Upper lobe of right lung (tissue), 1 donor: ENCODE measurements at regions not wholly inside any gene's neighbourhood (a gene's known extent, or its start where the extent isn't known, plus 50 kb on each side); places are given as distances from the start of the nearest gene placed in this dataset.
"Not testable (repeated sequence)": the region's sequence is repeated elsewhere in the genome, so short reads cannot be mapped to it uniquely, and the experiment has no call there.

ENCODE experiments used
- ATAC-seq: fragments of 200-7000 bp; cut with Tn5 transposase; one replicate; pipeline ENCODE4 v1.9.1; 2020; ENCODE audit warnings: mild to moderate bottlenecking, moderate library complexity
- DNase-seq: peaks from one replicate; pipeline ENCODE4 v3.0.0-alpha.2; 2020
- H3K27ac ChIP-seq: fragments of 200-600 bp; one replicate; pipeline ENCODE4 v1.8.0; 2022
- H3K27me3 ChIP-seq: fragments of 200-600 bp; one replicate; pipeline ENCODE4 v1.8.0; 2022; ENCODE audit warnings: mild to moderate bottlenecking
- H3K36me3 ChIP-seq: fragments of 200-600 bp; one replicate; pipeline ENCODE4 v1.8.0; 2022
- H3K4me1 ChIP-seq: fragments of 200-600 bp; one replicate; pipeline ENCODE4 v1.8.0; 2022
- H3K4me3 ChIP-seq: fragments of 200-600 bp; one replicate; pipeline ENCODE4 v1.8.0; 2022; ENCODE audit warnings: mild to moderate bottlenecking
- H3K9me3 ChIP-seq: fragments of 200-600 bp; one replicate; pipeline ENCODE4 v1.8.0; 2022
- intact Hi-C: fragments of 100-400 bp; cut with DNase I; formaldehyde crosslinking; loops from one replicate; pipeline ENCODE4 v1.11.0; 2022
- TF ChIP-seq, protein P1 (sequence below): fragments of 200-600 bp; IDR thresholded peaks from one replicate; pipeline ENCODE4 v1.8.0; 2022; ENCODE audit warnings: antibody characterized with exemption
- donor health status: DM: no; HTN: yes; CAD: no; lungs with severe emphysema.

- no peak overlapping the region for H3K27ac ChIP-seq
- no peak for DNase-seq
- TF ChIP-seq, protein P1, sequence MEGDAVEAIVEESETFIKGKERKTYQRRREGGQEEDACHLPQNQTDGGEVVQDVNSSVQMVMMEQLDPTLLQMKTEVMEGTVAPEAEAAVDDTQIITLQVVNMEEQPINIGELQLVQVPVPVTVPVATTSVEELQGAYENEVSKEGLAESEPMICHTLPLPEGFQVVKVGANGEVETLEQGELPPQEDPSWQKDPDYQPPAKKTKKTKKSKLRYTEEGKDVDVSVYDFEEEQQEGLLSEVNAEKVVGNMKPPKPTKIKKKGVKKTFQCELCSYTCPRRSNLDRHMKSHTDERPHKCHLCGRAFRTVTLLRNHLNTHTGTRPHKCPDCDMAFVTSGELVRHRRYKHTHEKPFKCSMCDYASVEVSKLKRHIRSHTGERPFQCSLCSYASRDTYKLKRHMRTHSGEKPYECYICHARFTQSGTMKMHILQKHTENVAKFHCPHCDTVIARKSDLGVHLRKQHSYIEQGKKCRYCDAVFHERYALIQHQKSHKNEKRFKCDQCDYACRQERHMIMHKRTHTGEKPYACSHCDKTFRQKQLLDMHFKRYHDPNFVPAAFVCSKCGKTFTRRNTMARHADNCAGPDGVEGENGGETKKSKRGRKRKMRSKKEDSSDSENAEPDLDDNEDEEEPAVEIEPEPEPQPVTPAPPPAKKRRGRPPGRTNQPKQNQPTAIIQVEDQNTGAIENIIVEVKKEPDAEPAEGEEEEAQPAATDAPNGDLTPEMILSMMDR: no peak
- H3K36me3 ChIP-seq: no peaks in the 10 kb centered on the region
- no peaks in the 10 kb centered on the region for H3K9me3 ChIP-seq
- H3K27me3 ChIP-seq: peaks cover 5% of the 10 kb centered on the region
- H3K4me1 ChIP-seq: no peaks in the 10 kb centered on the region
- intact Hi-C loops: no loop called here
- no peak for ATAC-seq
- no peak overlapping the region for H3K4me3 ChIP-seq
These were observed 257.3 kb upstream of the ISX start for GRCh38 chr22:34808618-34809017.

GRCh38 chr22:34812631-34813030 lies 253.3 kb upstream of the ISX start:
- Histone ChIP-seq H3K4me1 (no peaks in the 10 kb centered on the region), H3K27ac (no peak overlapping the region), H3K27me3 (peaks cover 2% of the 10 kb centered on the region), H3K9me3 (no peaks in the 10 kb centered on the region), H3K36me3 (no peaks in the 10 kb centered on the region), H3K4me3 (no peak overlapping the region)
- intact Hi-C loops: no loop called here
- no peak for DNase-seq
- no peak for ATAC-seq
- TF ChIP-seq, protein P1: no peak

GRCh38 chr22:34814260-34815025 lies 251.5 kb upstream of the ISX start:
- Histone ChIP-seq H3K4me1 (no peaks in the 10 kb centered on the region), H3K4me3 (no peak overlapping the region), H3K36me3 (no peaks in the 10 kb centered on the region), H3K9me3 (no peaks in the 10 kb centered on the region), H3K27me3 (no peaks in the 10 kb centered on the region), H3K27ac (no peak overlapping the region)
- DNase-seq (no peak), ATAC-seq (no peak)
- TF ChIP-seq, protein P1: no peak
- intact Hi-C loops: no loop called here

DNA sequence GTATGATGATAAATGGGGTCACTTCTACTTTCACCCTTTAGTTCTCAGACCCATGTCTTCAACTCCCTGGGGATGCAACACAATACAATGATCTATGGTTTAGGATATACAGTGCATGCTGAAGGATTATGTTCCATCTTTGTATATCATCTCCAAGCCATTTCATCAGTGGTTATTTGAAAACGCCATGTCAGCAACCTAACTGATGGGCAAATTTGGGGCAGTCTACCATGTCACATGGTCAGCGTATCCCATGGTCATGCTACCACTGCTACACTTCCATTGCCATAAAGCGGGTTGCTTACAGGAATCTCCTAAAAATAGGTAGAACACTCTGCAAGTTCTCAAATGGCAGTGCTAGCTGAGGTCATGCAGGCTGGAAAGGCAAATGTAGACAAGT lies 236.5 kb upstream of the ISX start:
- ATAC-seq (no peak), DNase-seq (no peak)
- Histone ChIP-seq H3K4me3 (no peak overlapping the region), H3K36me3 (no peaks in the 10 kb centered on the region), H3K4me1 (no peaks in the 10 kb centered on the region), H3K27me3 (no peaks in the 10 kb centered on the region), H3K9me3 (no peaks in the 10 kb centered on the region), H3K27ac (no peak overlapping the region)
- intact Hi-C loops: no loop called here
- TF ChIP-seq, protein P1: no peak

DNA sequence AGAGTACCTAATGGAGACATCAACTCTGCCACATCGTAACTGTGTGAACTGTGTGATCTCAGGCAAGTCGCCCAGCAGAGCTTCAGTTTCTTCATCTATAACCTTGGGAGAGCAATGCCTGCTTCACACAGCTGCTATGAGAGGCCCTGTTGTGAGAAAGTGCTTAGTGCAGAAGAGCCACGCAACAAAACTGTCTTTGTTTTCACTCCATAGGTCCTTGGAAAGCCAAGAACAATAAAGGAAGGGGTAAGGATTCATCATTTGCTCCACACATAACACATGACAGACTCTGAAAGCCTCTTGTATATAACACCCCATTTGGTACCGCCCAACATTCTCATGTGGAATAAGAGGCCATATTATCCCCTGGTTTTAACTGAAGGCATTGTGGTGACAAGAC lies 231.9 kb upstream of the ISX start:
- TF ChIP-seq, protein P1: no peak
- intact Hi-C loops: no loop called here
- no peak for ATAC-seq

DNA sequence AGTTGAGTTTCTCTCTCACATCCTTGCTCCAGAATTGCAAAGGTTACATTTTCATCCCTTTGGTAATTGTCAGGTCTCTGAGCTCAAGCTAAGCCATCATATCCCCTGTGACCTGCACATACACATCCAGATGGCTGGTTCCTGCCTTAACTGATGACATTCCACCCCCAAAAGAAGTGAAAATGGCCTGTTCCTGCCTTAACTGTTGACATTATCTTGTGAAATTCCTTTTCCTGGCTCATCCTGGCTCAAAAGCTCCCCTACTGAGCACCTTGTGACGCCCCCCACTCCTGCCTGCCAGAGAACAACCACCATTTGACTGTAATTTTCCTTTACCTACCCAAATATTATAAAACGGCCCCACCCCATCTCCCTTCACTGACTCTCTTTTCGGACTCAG lies 231.4 kb upstream of the ISX start:
- H3K27ac ChIP-seq, DNase-seq, H3K36me3 ChIP-seq, H3K4me3 ChIP-seq, ATAC-seq, H3K9me3 ChIP-seq, H3K4me1 ChIP-seq, intact Hi-C loops, H3K27me3 ChIP-seq: not testable (repeated sequence)

More for the DNA sequence above, 231.9 kb upstream of the ISX start:
- H3K4me3 ChIP-seq: no peak overlapping the region
- H3K4me1 ChIP-seq: no peaks in the 10 kb centered on the region
- H3K36me3 ChIP-seq: no peaks in the 10 kb centered on the region
- no peak for DNase-seq
- H3K27me3 ChIP-seq: no peaks in the 10 kb centered on the region
- H3K27ac ChIP-seq: no peak overlapping the region
- H3K9me3 ChIP-seq: no peaks in the 10 kb centered on the region
